Duodenal mucosa (tissue), 2 donors: ENCODE measurements at regions not wholly inside any gene's neighbourhood (a gene's known extent, or its start where the extent isn't known, plus 50 kb on each side); places are given as distances from the start of the nearest gene placed in this dataset.
A peak's percentile ranks its signal among the peaks of the same experiment; 100 is the strongest.

ENCODE experiments used
- H3K27ac ChIP-seq: one replicate; pipeline ENCODE4 v1.7.0; 2013; ENCODE audit warnings: low read depth, low read length
- H3K27me3 ChIP-seq, 2 donors: one replicate each; pipeline ENCODE4 v1.7.0; 2013; ENCODE audit warnings: low read length in 2 of 2, control low read depth in 1 of 2; ENCODE audit not compliant: insufficient read depth in 2 of 2, control insufficient read depth in 1 of 2
- H3K36me3 ChIP-seq, 2 donors: one replicate each; pipeline ENCODE4 v1.7.0; 2013; ENCODE audit warnings: low read length in 2 of 2, control low read depth in 1 of 2; ENCODE audit not compliant: insufficient read depth in 2 of 2, control insufficient read depth in 1 of 2
- H3K4me1 ChIP-seq, 2 donors: one replicate each; pipeline ENCODE4 v1.7.0; 2013; ENCODE audit warnings: low read length in 2 of 2, control low read depth in 1 of 2; ENCODE audit not compliant: insufficient read depth in 2 of 2, control insufficient read depth in 1 of 2
- H3K4me3 ChIP-seq, 2 donors: one replicate each; pipeline ENCODE4 v1.7.0; 2013; ENCODE audit warnings: low read length in 2 of 2, low read depth in 1 of 2
- H3K9ac ChIP-seq, 2 donors: one replicate each; pipeline ENCODE4 v1.7.0; 2013; ENCODE audit warnings: low read length in 2 of 2, low read depth in 1 of 2
- H3K9me3 ChIP-seq, 2 donors: one replicate each; pipeline ENCODE4 v1.7.0; 2013; ENCODE audit warnings: low read length in 2 of 2, control low read depth in 1 of 2; ENCODE audit not compliant: control insufficient read depth in 1 of 2

- Histone ChIP-seq H3K4me3 (no peak overlapping the region), H3K27ac (no peak overlapping the region), H3K27me3 (no peaks in the 10 kb centered on the region), H3K9ac (no peak overlapping the region), H3K4me1 (no peaks in the 10 kb centered on the region), H3K36me3 (no peaks in the 10 kb centered on the region), H3K9me3 (no peaks in the 10 kb centered on the region)
Observed at GRCh38 chr11:116209255-116209654, 563.5 kb downstream of the BUD13 start.

DNA sequence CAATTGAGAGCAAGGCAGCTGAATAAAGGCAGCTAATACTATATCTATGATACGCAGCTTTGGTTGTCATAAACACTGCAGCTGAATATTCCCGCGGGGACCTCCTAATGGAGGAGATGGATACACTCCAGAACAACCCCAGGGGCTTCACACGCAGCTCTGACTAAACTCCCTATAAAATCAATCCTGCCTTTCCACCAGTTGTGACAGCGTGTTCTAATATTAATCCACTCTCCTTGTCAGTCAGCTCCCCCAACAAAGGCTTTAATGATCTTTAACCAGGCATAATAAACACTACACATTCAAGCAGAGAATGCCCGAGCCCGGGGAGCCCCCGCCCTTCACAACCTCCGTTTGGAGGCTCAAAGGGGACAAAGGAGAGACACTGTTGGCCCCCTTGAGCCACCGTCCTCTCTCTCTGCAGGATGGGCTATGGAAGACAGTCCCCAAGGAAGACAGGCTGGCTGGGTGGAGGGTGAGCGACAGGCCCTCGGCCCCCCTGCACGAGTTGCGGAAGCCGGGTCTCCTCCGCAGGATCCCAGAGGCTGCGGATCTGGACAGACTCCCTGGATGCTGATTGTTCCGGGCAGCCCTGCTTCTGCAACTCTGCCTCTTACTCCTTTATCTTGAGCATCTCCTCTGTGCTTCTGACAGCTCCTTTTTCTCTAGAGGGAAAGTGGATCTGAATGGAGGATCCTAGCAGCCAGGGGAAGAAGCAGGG lies 565.2 kb downstream of the BUD13 start:
- Histone ChIP-seq H3K27me3 (no peaks in the 10 kb centered on the region), H3K36me3 (no peaks in the 10 kb centered on the region), H3K27ac (no peak overlapping the region), H3K9ac (no peak overlapping the region), H3K9me3 (no peaks in the 10 kb centered on the region), H3K4me1 (no peaks in the 10 kb centered on the region), H3K4me3 (no peak overlapping the region)

DNA sequence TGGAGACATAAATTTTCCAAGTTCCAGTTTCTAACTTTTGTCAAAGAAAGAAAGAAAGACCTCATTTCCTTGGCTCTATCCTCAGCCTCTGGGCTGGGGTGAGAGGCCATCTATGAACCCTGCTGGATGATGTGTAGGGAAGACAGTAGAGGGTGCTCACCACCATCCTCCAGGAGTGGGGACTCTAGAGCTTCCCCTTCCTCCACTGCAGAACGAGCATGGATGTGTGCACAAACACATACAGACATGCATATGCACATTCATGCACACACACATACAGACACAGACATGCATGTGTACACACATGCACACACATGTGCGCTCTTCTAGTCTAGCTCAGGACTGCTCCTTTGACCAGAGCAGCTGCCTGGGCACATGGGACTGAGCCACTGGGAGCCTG lies 565.8 kb downstream of the BUD13 start:
- Histone ChIP-seq H3K4me1 (no peaks in the 10 kb centered on the region), H3K27me3 (no peaks in the 10 kb centered on the region), H3K9me3 (no peaks in the 10 kb centered on the region), H3K36me3 (no peaks in the 10 kb centered on the region), H3K27ac (no peak overlapping the region), H3K4me3 (no peak overlapping the region), H3K9ac (no peak overlapping the region)

DNA sequence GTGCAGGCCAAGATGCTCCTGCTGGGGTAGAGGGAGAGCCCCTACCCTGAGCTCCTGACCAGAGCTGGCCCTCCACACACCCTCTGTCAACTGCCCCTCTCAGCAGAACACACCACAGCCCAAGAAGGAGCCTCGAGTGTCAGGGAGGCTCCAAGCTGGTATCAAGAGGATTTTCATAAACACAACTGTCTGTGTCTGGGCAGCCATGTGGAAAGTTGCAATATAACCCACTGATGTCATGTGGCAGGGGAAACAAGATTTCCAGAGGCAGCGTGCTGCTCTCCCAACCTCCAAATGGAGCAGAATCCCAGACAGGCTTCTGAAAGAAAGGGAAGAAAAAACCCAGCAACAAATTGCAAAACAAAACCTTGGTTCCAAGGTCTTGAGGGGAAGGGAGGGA lies 569.9 kb downstream of the BUD13 start:
- H3K9me3 ChIP-seq: no peaks in the 10 kb centered on the region
- H3K9ac ChIP-seq: no peak overlapping the region
- no peak overlapping the region for H3K27ac ChIP-seq
- H3K4me1 ChIP-seq: no peaks in the 10 kb centered on the region
- no peak overlapping the region for H3K4me3 ChIP-seq
- no peaks in the 10 kb centered on the region for H3K36me3 ChIP-seq
- H3K27me3 ChIP-seq: no peaks in the 10 kb centered on the region

DNA sequence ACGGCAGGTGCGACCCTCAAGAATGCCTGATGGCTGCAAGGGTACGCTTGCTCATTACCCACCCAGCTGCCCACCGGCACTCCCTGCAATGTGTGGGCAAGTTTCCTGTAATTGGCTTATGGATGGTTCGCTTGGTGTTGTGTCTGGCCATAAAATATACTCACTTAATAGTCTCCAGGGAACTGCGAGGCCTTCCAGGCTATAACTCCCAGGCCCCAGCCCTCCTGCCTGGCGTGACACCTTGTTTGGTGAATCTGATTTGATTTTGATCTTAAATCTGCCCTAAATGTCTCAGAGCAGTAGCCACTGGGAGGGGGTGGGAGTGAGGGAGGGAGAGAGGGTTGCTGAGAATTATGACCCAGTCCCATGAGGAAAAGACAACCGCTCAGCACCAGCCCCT lies 572.2 kb downstream of the BUD13 start:
- Histone ChIP-seq H3K36me3 (no peaks in the 10 kb centered on the region), H3K9me3 (no peaks in the 10 kb centered on the region), H3K9ac (no peak overlapping the region), H3K4me1 (no peaks in the 10 kb centered on the region), H3K27ac (no peak overlapping the region), H3K27me3 (no peaks in the 10 kb centered on the region), H3K4me3 (no peak overlapping the region)

DNA sequence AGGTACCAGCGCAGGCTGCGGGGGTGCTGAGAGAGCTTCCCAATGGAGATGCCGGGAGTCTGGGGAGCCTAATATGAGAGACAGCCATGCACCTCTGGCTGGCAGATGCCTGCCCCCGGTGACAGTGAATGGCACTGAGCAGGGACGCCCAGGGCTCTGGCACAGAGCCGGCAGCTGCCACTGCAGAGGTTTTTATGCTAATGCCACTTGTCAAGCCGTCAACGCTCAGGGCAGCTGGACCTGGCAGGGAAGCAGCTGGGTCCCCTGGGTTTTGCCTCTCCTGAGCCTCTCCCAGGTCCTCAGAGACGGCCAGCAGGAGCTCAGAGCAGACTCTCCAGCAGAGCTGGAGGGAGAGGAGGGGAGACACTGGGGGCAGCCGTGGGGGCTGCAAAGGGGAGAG lies 573.6 kb downstream of the BUD13 start:
- Histone ChIP-seq H3K27me3 (no peaks in the 10 kb centered on the region), H3K4me3 (no peak overlapping the region), H3K36me3 (no peaks in the 10 kb centered on the region), H3K4me1 (peaks cover 2 to 3% of the 10 kb centered on the region in 2 donors), H3K27ac (no peak overlapping the region), H3K9me3 (no peaks in the 10 kb centered on the region), H3K9ac (no peak overlapping the region)

- Histone ChIP-seq H3K9ac (no peak overlapping the region), H3K36me3 (no peaks in the 10 kb centered on the region), H3K9me3 (no peaks in the 10 kb centered on the region), H3K27me3 (no peaks in the 10 kb centered on the region), H3K27ac (no peak overlapping the region), H3K4me1 (peaks cover 6 to 9% of the 10 kb centered on the region in 2 donors), H3K4me3 (peak overlapping the region; percentile 60 to 70)
Observed at GRCh38 chr11:116194156-116194904, 578.5 kb downstream of the BUD13 start.

DNA sequence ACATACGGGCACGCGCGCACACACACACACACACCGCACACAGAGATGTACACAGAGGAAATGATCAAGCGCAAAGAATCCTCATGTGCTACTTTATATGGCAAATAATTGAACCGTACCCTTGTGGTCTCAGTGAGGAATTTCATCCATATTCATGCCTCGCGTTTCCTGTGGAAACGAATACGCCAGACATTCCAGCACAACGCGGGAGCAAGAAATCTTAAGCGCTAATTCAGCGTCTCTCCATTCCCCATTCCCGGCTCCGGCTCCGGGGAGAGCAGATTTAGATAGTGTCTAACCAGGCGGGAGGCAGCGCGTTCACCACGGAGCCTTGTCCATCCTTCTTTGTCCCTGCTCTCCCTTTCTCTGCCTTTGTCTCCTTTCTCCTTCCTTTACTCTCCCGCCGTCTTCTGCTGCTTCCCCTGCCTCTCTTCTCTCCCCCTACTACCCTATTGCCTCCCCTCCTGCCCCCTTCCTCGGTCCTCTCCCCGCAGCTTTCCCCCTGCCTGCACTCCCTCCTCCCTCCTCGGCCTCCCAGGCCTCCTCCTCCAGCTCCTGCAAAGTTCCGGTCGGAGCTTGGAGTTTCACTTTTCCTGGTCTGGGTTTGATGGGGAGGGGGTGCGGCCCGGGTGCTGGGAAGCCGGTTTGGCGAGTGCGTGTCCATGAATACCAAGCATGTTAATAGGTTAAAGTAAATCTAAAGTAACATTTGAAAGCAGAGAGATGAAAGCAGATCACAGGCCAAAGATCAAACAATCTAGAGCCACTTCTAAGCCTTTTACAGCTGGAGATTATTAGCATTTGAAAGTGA lies 579.3 kb downstream of the BUD13 start:
- Histone ChIP-seq H3K4me3 (peak overlapping the region; percentile 60 to 70), H3K27ac (peak overlapping the region; percentile 26), H3K9me3 (no peaks in the 10 kb centered on the region), H3K4me1 (peaks cover 6 to 9% of the 10 kb centered on the region in 2 donors), H3K36me3 (no peaks in the 10 kb centered on the region), H3K9ac (peak overlapping the region; percentile 39 to 47), H3K27me3 (no peaks in the 10 kb centered on the region)

- Histone ChIP-seq H3K9ac (peak overlapping the region; percentile 39 to 62), H3K36me3 (no peaks in the 10 kb centered on the region), H3K4me3 (peak overlapping the region; percentile 60 to 70), H3K9me3 (no peaks in the 10 kb centered on the region), H3K27ac (no peak overlapping the region), H3K4me1 (peaks cover 6 to 9% of the 10 kb centered on the region in 2 donors), H3K27me3 (no peaks in the 10 kb centered on the region)
Observed at GRCh38 chr11:116192509-116193210, 580.1 kb downstream of the BUD13 start.
